SK-N-SH treated with all-trans-retinoic acid at 6 μM for 48 hours (cell line): ENCODE measurements at regions not wholly inside any gene's neighbourhood (a gene's known extent, or its start where the extent isn't known, plus 50 kb on each side); places are given as distances from the start of the nearest gene placed in this dataset.

ENCODE experiments used
- ATAC-seq: fragments of 200-7000 bp; cut with Tn5 transposase; 3 replicates; pipeline ENCODE4 v1.9.1; 2020; ENCODE audit warnings: mild to moderate bottlenecking, moderate library complexity
- ARNTL ChIP-seq: fragments of 450-650 bp; formaldehyde crosslinking; IDR thresholded peaks from 2 replicates; pipeline ENCODE4 v1.5.0; 2020; ENCODE audit warnings: low read depth, mild to moderate bottlenecking, moderate library complexity, borderline replicate concordance
- BACH2 ChIP-seq: fragments of 250-450 bp; sonication (Bioruptor Pico); IDR thresholded peaks from 2 replicates; pipeline ENCODE4 v1.9.0; 2021; ENCODE audit warnings: mild to moderate bottlenecking, borderline replicate concordance
- CSDC2 ChIP-seq: fragments of 250-450 bp; sonication (Bioruptor Pico); IDR thresholded peaks from 2 replicates; pipeline ENCODE4 v1.5.0; 2020; ENCODE audit warnings: mild to moderate bottlenecking, moderate library complexity
- ESRRG ChIP-seq: fragments of 250-450 bp; sonication (Bioruptor Pico); IDR thresholded peaks from 2 replicates; pipeline ENCODE4 v1.6.1; 2021; ENCODE audit warnings: mild to moderate bottlenecking
- GLIS3 ChIP-seq: fragments of 250-450 bp; sonication (Bioruptor Pico); IDR thresholded peaks from 2 replicates; pipeline ENCODE4 v1.5.0; 2020; ENCODE audit warnings: mild to moderate bottlenecking, moderate library complexity
- ISL1 ChIP-seq: fragments of 250-450 bp; sonication (Bioruptor Pico); IDR thresholded peaks from 2 replicates; pipeline ENCODE4 v2.1.2; 2022; ENCODE audit warnings: mild to moderate bottlenecking, moderate library complexity
- OSR1 ChIP-seq: fragments of 250-450 bp; sonication (Bioruptor Pico); IDR thresholded peaks from 2 replicates; pipeline ENCODE4 v1.8.0; 2022; ENCODE audit warnings: moderate library complexity, mild to moderate bottlenecking, inconsistent platforms
- PPARA ChIP-seq: fragments of 250-450 bp; sonication (Bioruptor Pico); IDR thresholded peaks from 2 replicates; pipeline ENCODE4 v1.5.0; 2020; ENCODE audit warnings: mild to moderate bottlenecking, borderline replicate concordance
- RARB ChIP-seq: fragments of 250-450 bp; sonication (Bioruptor Pico); IDR thresholded peaks from 2 replicates; pipeline ENCODE4 v1.8.0; 2021; ENCODE audit warnings: mild to moderate bottlenecking, moderate library complexity
- SNAI2 ChIP-seq: fragments of 250-450 bp; sonication (Bioruptor Pico); IDR thresholded peaks from 2 replicates; pipeline ENCODE4 v1.5.0; 2020; ENCODE audit warnings: mild to moderate bottlenecking, moderate library complexity
- TCF4 ChIP-seq: fragments of 250-450 bp; sonication (Bioruptor Pico); IDR thresholded peaks from 2 replicates; pipeline ENCODE4 v1.8.0; 2021; ENCODE audit warnings: mild to moderate bottlenecking, moderate library complexity, borderline replicate concordance
- TOX ChIP-seq: fragments of 250-450 bp; sonication (Bioruptor Pico); IDR thresholded peaks from 2 replicates; pipeline ENCODE4 v1.8.0; 2021; ENCODE audit warnings: mild to moderate bottlenecking, moderate library complexity, borderline replicate concordance
- ZC3H10 ChIP-seq: fragments of 250-450 bp; sonication (Bioruptor Pico); IDR thresholded peaks from 2 replicates; pipeline ENCODE4 v1.5.1; 2021; ENCODE audit warnings: mild to moderate bottlenecking, moderate library complexity
- ZFP3 ChIP-seq: fragments of 250-450 bp; sonication (Bioruptor Pico); IDR thresholded peaks from 2 replicates; pipeline ENCODE4 v1.5.0; 2020; ENCODE audit warnings: mild to moderate bottlenecking, moderate library complexity
- ZFP30 ChIP-seq: fragments of 450-650 bp; formaldehyde crosslinking; IDR thresholded peaks from 2 replicates; pipeline ENCODE4 v1.5.0; 2022; ENCODE audit warnings: mild to moderate bottlenecking, moderate library complexity
- ZNF565 ChIP-seq: fragments of 450-650 bp; formaldehyde crosslinking; conservative IDR thresholded peaks from 2 replicates; pipeline ENCODE4 v1.5.0; 2020; ENCODE audit warnings: low read depth, mild to moderate bottlenecking, moderate library complexity
- ZNF70 ChIP-seq: fragments of 450-650 bp; formaldehyde crosslinking; IDR thresholded peaks from 2 replicates; pipeline ENCODE4 v1.5.0; 2020; ENCODE audit warnings: mild to moderate bottlenecking, moderate library complexity
- ZNF8 ChIP-seq: fragments of 450-650 bp; formaldehyde crosslinking; IDR thresholded peaks from 2 replicates; pipeline ENCODE4 v1.5.0; 2020; ENCODE audit warnings: mild to moderate bottlenecking, moderate library complexity
- TF ChIP-seq, protein P1 (sequence below): fragments of 250-450 bp; sonication (Bioruptor Pico); IDR thresholded peaks from 2 replicates; pipeline ENCODE4 v1.5.1; 2020; ENCODE audit warnings: low read depth, mild to moderate bottlenecking, moderate library complexity
- TF ChIP-seq, protein P2 (sequence below): fragments of 250-450 bp; sonication (Bioruptor Pico); IDR thresholded peaks from 2 replicates; pipeline ENCODE4 v1.8.0; 2020; ENCODE audit warnings: mild to moderate bottlenecking, moderate library complexity, borderline replicate concordance
- TF ChIP-seq, protein P3 (sequence below): fragments of 250-450 bp; sonication (Bioruptor Pico); IDR thresholded peaks from 2 replicates; pipeline ENCODE4 v1.8.0; 2021; ENCODE audit warnings: low read depth, mild to moderate bottlenecking, moderate library complexity, borderline replicate concordance
- TF ChIP-seq, protein P4 (sequence below): fragments of 250-450 bp; sonication (Bioruptor Pico); IDR thresholded peaks from 2 replicates; pipeline ENCODE4 v1.5.1; 2021; ENCODE audit warnings: mild to moderate bottlenecking, moderate library complexity
- TF ChIP-seq, protein P5 (sequence below): fragments of 250-450 bp; sonication (Bioruptor Pico); IDR thresholded peaks from 2 replicates; pipeline ENCODE4 v1.5.0; 2020; ENCODE audit warnings: mild to moderate bottlenecking, moderate library complexity

DNA sequence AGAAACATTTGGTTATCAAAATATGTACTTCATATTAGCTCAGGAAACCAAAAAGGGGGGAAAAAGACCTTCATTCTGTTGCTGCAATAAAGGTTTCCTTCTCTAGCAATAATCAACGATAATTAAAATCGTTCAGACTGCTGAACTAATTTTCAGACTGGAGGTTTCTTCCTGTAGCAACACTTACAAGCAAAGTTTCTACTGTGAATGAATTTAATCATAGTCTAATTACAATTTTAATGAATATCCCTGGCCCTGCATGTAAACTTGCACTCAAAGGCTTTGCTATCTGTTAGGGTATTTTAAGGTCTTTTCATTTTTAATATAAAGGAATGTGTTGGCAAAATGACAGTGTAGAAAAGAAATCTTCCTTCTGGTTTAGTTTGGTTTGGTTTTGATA lies 265.2 kb downstream of the QDPR start:
- TF ChIP-seq CSDC2 (CRISPR knock-in tag) (no peak), ZFP3 (CRISPR knock-in tag) (no peak), TCF4 (CRISPR knock-in tag) (no peak), ZNF565 (no peak), OSR1 (CRISPR knock-in tag) (no peak), TOX (CRISPR knock-in tag) (no peak), ZNF8 (no peak), ZNF70 (CRISPR knock-in tag) (no peak), BACH2 (CRISPR knock-in tag) (no peak), ISL1 (CRISPR knock-in tag) (no peak), GLIS3 (CRISPR knock-in tag) (no peak), SNAI2 (no peak), ZC3H10 (CRISPR knock-in tag) (no peak), PPARA (CRISPR knock-in tag) (no peak), ESRRG (CRISPR knock-in tag) (no peak), ARNTL (CRISPR knock-in tag) (no peak)
- TF ChIP-seq, protein P1, sequence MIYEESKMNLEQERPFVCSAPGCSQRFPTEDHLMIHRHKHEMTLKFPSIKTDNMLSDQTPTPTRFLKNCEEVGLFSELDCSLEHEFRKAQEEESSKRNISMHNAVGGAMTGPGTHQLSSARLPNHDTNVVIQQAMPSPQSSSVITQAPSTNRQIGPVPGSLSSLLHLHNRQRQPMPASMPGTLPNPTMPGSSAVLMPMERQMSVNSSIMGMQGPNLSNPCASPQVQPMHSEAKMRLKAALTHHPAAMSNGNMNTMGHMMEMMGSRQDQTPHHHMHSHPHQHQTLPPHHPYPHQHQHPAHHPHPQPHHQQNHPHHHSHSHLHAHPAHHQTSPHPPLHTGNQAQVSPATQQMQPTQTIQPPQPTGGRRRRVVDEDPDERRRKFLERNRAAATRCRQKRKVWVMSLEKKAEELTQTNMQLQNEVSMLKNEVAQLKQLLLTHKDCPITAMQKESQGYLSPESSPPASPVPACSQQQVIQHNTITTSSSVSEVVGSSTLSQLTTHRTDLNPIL (CRISPR knock-in tag): no peak
- TF ChIP-seq, protein P2, sequence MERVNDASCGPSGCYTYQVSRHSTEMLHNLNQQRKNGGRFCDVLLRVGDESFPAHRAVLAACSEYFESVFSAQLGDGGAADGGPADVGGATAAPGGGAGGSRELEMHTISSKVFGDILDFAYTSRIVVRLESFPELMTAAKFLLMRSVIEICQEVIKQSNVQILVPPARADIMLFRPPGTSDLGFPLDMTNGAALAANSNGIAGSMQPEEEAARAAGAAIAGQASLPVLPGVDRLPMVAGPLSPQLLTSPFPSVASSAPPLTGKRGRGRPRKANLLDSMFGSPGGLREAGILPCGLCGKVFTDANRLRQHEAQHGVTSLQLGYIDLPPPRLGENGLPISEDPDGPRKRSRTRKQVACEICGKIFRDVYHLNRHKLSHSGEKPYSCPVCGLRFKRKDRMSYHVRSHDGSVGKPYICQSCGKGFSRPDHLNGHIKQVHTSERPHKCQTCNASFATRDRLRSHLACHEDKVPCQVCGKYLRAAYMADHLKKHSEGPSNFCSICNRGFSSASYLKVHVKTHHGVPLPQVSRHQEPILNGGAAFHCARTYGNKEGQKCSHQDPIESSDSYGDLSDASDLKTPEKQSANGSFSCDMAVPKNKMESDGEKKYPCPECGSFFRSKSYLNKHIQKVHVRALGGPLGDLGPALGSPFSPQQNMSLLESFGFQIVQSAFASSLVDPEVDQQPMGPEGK: no peak
- TF ChIP-seq, protein P3, sequence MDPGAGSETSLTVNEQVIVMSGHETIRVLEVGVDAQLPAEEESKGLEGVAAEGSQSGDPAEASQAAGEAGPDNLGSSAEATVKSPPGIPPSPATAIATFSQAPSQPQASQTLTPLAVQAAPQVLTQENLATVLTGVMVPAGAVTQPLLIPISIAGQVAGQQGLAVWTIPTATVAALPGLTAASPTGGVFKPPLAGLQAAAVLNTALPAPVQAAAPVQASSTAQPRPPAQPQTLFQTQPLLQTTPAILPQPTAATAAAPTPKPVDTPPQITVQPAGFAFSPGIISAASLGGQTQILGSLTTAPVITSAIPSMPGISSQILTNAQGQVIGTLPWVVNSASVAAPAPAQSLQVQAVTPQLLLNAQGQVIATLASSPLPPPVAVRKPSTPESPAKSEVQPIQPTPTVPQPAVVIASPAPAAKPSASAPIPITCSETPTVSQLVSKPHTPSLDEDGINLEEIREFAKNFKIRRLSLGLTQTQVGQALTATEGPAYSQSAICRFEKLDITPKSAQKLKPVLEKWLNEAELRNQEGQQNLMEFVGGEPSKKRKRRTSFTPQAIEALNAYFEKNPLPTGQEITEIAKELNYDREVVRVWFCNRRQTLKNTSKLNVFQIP: no peak
- TF ChIP-seq, protein P4, sequence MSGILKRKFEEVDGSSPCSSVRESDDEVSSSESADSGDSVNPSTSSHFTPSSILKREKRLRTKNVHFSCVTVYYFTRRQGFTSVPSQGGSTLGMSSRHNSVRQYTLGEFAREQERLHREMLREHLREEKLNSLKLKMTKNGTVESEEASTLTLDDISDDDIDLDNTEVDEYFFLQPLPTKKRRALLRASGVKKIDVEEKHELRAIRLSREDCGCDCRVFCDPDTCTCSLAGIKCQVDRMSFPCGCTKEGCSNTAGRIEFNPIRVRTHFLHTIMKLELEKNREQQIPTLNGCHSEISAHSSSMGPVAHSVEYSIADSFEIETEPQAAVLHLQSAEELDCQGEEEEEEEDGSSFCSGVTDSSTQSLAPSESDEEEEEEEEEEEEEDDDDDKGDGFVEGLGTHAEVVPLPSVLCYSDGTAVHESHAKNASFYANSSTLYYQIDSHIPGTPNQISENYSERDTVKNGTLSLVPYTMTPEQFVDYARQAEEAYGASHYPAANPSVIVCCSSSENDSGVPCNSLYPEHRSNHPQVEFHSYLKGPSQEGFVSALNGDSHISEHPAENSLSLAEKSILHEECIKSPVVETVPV (CRISPR knock-in tag): no peak
- TF ChIP-seq, all 23 proteins: peak for 0

DNA sequence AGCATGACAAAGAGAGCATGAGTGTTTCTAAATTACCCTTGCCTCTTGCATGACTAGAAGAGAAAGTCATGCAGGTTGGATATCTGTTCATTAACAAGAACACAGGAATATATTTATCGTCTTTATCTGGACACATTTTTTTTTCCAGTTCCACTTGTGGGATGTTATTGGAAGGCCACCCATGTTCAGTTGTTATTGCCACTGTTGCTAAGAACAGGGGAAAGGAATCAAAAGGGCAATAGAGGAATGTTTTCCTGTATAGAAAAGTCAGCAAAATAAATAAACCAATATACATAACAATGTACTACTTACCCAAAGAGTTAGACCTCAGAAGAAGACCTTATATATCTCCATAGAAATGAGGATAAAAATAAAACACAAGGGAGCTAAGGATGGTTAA lies 270.1 kb downstream of the QDPR start:
- no peak for ATAC-seq
- TF ChIP-seq, protein P5, sequence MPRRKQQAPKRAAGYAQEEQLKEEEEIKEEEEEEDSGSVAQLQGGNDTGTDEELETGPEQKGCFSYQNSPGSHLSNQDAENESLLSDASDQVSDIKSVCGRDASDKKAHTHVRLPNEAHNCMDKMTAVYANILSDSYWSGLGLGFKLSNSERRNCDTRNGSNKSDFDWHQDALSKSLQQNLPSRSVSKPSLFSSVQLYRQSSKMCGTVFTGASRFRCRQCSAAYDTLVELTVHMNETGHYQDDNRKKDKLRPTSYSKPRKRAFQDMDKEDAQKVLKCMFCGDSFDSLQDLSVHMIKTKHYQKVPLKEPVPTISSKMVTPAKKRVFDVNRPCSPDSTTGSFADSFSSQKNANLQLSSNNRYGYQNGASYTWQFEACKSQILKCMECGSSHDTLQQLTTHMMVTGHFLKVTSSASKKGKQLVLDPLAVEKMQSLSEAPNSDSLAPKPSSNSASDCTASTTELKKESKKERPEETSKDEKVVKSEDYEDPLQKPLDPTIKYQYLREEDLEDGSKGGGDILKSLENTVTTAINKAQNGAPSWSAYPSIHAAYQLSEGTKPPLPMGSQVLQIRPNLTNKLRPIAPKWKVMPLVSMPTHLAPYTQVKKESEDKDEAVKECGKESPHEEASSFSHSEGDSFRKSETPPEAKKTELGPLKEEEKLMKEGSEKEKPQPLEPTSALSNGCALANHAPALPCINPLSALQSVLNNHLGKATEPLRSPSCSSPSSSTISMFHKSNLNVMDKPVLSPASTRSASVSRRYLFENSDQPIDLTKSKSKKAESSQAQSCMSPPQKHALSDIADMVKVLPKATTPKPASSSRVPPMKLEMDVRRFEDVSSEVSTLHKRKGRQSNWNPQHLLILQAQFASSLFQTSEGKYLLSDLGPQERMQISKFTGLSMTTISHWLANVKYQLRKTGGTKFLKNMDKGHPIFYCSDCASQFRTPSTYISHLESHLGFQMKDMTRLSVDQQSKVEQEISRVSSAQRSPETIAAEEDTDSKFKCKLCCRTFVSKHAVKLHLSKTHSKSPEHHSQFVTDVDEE (CRISPR knock-in tag): no peak
- TF ChIP-seq ZNF70 (CRISPR knock-in tag): no peak
- TF ChIP-seq, protein P1 (CRISPR knock-in tag): no peak
- no peak for TF ChIP-seq ZC3H10 (CRISPR knock-in tag)
- no peak for TF ChIP-seq BACH2 (CRISPR knock-in tag)
- no peak for TF ChIP-seq GLIS3 (CRISPR knock-in tag)
- TF ChIP-seq OSR1 (CRISPR knock-in tag): no peak
- no peak for TF ChIP-seq ZFP30 (CRISPR knock-in tag)
- no peak for TF ChIP-seq ZNF565
- no peak for TF ChIP-seq TCF4 (CRISPR knock-in tag)
- no peak for TF ChIP-seq ZFP3 (CRISPR knock-in tag)
- no peak for TF ChIP-seq ESRRG (CRISPR knock-in tag)
- TF ChIP-seq ARNTL (CRISPR knock-in tag): no peak
- no peak for TF ChIP-seq ZNF8
- TF ChIP-seq, protein P4 (CRISPR knock-in tag): no peak
- no peak for TF ChIP-seq CSDC2 (CRISPR knock-in tag)
- TF ChIP-seq RARB (CRISPR knock-in tag): no peak
- no peak for TF ChIP-seq PPARA (CRISPR knock-in tag)
- TF ChIP-seq, protein P3: no peak

More for the DNA sequence above, 265.2 kb downstream of the QDPR start:
- ATAC-seq: no peak
